Gastrocnemius medialis (tissue), 4 donors: ENCODE measurements at regions not wholly inside any gene's neighbourhood (a gene's known extent, or its start where the extent isn't known, plus 50 kb on each side); places are given as distances from the start of the nearest gene placed in this dataset.

Experiments
- ATAC-seq, 2 donors: fragments of 150-250 bp; one replicate each; pipeline ENCODE4 v1.9.1; 2016
- DNase-seq, 2 donors: peaks; one replicate each; pipeline ENCODE4 v3.0.0-alpha.2; 2019
- H3K27ac ChIP-seq, 4 donors: fragments of 200-600 bp; sonication (generic); 1 replicate in 1 of 4; 2 replicates in 3 of 4; pipeline ENCODE4 v1.5.1; 2016 to 2018; ENCODE audit warnings: mild to moderate bottlenecking in 2 of 4, moderate library complexity in 1 of 4
- H3K27me3 ChIP-seq, 3 donors: fragments of 200-600 bp; sonication (generic) in 2 of 3; 1 replicate in 1 of 3; 2 replicates in 2 of 3; pipeline versions ENCODE4 v1.5.1 to v1.6.0; 2016 to 2019; ENCODE audit warnings: mild to moderate bottlenecking in 1 of 3, moderate library complexity in 1 of 3
- H3K36me3 ChIP-seq, 2 donors: fragments of 200-600 bp; sonication (generic) in 1 of 2; one replicate each; pipeline ENCODE4 v1.5.1; 2017 to 2018
- H3K4me1 ChIP-seq, 2 donors: fragments of 200-600 bp; sonication (generic) in 1 of 2; one replicate each; pipeline ENCODE4 v1.5.1; 2016 to 2017; ENCODE audit warnings: mild to moderate bottlenecking in 2 of 2
- H3K4me3 ChIP-seq, 4 donors: fragments of 200-600 bp; sonication (generic) in 3 of 4; 1 replicate in 1 of 4; 2 replicates in 3 of 4; pipeline ENCODE4 v1.5.1; 2016 to 2019; ENCODE audit warnings: mild to moderate bottlenecking in 2 of 4
- H3K9me3 ChIP-seq, 3 donors: fragments of 200-600 bp; sonication (generic) in 2 of 3; 1 replicate in 1 of 3; 2 replicates in 2 of 3; pipeline ENCODE4 v1.5.1; 2016 to 2019
- POLR2A ChIP-seq, 2 donors: fragments of 450-650 bp; IDR thresholded peaks; one replicate each; pipeline ENCODE4 v1.6.1; 2017; ENCODE audit warnings: antibody characterized with exemption in 2 of 2, mild to moderate bottlenecking in 2 of 2, moderate library complexity in 2 of 2
- in situ Hi-C, 4 donors: fragments of 200-750 bp; cut with MboI; loops; one replicate each; pipeline versions ENCODE4 v1.15.0 to v1.8.0; 2017; ENCODE audit warnings: low sequenced_read_pairs in 4 of 4
- intact Hi-C: fragments of 100-400 bp; cut with DNase I; formaldehyde crosslinking; loops from one replicate; pipeline ENCODE4 v1.15.1; 2023; ENCODE audit warnings: low total_unique reads
- TF ChIP-seq, protein P1 (sequence below), 5 experiments: fragments of 450-650 bp in 3 of 5; fragments of 200-600 bp in 2 of 5; sonication (generic) in 2 of 5; IDR thresholded peaks in 4 of 5; conservative IDR thresholded peaks in 1 of 5; 1 replicate in 4 of 5; 2 replicates in 1 of 5; pipeline ENCODE4 v1.5.1; 2016 to 2019; ENCODE audit warnings: antibody characterized with exemption in 5 of 5, mild to moderate bottlenecking in 3 of 5, moderate library complexity in 3 of 5

DNA sequence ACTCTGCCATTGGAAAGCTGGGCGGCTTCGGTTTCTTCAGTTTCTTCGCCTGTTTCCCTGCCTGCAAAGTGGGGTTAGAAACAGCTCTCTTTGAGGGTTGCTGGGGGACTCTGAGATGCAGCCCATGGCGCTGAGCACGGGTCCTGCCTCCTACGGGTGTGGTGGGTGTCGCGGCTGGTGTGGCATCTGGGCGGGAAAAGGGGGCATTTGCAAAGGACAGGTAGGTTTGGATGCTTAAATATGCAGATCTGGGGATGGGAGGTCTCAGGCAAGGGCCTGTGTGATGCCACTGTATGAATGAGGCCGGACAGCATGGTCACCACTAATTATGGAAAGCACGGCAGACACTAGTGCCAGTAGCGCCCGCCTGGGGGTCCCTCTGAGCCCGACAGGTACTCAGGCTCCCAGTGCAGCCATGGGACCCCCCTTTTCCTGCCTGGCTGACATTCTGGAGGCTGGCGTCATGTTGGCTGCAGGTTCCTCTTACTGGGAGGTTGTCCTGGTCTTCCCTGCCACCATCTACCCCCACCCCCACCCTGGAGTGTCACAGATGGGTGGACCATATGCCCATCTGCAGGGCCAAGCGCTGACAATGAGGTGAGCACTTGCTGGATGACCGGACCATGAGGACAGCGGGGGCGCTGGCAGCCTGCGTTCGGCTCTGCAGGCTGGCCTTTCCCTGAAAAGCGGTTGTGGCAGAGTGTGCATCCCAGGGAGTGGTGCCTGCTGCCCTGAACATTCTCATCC lies 237.7 kb downstream of the SEC14L1 start:
- Histone ChIP-seq H3K4me3 (no peak overlapping the region), H3K27me3 (no peaks in the 10 kb centered on the region), H3K4me1 (peaks cover 63 to 90% of the 10 kb centered on the region in 2 donors), H3K27ac (no peak overlapping the region), H3K36me3 (no peaks in the 10 kb centered on the region), H3K9me3 (no peaks in the 10 kb centered on the region)
- no peak for ATAC-seq
- TF ChIP-seq, protein P1, sequence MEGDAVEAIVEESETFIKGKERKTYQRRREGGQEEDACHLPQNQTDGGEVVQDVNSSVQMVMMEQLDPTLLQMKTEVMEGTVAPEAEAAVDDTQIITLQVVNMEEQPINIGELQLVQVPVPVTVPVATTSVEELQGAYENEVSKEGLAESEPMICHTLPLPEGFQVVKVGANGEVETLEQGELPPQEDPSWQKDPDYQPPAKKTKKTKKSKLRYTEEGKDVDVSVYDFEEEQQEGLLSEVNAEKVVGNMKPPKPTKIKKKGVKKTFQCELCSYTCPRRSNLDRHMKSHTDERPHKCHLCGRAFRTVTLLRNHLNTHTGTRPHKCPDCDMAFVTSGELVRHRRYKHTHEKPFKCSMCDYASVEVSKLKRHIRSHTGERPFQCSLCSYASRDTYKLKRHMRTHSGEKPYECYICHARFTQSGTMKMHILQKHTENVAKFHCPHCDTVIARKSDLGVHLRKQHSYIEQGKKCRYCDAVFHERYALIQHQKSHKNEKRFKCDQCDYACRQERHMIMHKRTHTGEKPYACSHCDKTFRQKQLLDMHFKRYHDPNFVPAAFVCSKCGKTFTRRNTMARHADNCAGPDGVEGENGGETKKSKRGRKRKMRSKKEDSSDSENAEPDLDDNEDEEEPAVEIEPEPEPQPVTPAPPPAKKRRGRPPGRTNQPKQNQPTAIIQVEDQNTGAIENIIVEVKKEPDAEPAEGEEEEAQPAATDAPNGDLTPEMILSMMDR (IDR thresholded peaks at IDR 0.05 in 4 of 5, conservative IDR thresholded peaks at IDR 0.05 in 1 of 5): no peak
- no peak for TF ChIP-seq POLR2A (IDR thresholded peaks at IDR 0.05)
- in situ Hi-C loops (no loop called here), intact Hi-C loops (no loop called here)
- DNase-seq: no peak

DNA sequence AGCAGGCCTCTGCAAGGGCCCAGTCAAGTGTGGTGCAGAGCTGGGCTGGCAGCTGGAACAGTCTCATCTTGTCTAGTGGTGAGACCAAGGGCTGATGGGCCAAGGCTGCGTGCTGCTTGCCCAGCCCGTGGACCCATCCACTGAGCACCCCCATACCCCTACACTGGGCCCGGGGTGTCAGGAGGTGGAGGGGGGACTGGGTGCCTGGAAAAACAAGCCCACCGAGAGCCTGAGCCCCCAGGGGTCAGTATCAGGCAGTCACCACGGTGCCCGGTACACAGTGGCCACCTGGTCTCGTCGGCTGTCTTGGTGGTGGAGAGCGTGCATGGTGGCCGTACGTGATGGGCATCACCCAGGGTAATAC lies 238.3 kb downstream of the SEC14L1 start:
- Histone ChIP-seq H3K9me3 (no peaks in the 10 kb centered on the region), H3K36me3 (no peaks in the 10 kb centered on the region), H3K27me3 (no peaks in the 10 kb centered on the region), H3K4me3 (no peak overlapping the region), H3K27ac (no peak overlapping the region), H3K4me1 (peaks cover 64 to 96% of the 10 kb centered on the region in 2 donors)
- TF ChIP-seq POLR2A (IDR thresholded peaks at IDR 0.05): no peak
- TF ChIP-seq, protein P1 (IDR thresholded peaks at IDR 0.05 in 4 of 5, conservative IDR thresholded peaks at IDR 0.05 in 1 of 5): no peak
- in situ Hi-C loops (no loop called here), intact Hi-C loops (no loop called here)
- no peak for DNase-seq
- no peak for ATAC-seq

DNA sequence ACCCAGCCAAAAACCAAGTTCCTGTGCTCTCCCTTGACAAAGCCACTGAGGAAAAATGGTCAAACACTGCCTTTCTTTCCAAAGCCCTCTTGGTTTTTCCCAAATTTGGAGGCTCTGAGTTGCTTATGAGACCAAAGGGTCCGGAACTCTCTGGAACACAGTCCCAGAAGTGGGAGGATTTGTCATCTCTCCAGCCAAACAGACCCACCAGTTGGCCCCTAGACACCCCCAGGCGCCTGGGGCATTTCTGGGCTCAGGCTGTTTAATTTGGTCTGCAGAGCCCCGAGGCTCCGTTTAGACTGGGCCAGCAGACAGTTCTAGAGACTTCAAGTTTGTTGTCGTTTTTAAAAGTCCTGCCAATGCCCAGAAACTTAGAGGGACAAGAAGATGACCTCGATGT lies 239.1 kb downstream of the SEC14L1 start:
- TF ChIP-seq, protein P1 (IDR thresholded peaks at IDR 0.05 in 4 of 5, conservative IDR thresholded peaks at IDR 0.05 in 1 of 5): no peak
- TF ChIP-seq POLR2A (IDR thresholded peaks at IDR 0.05): no peak
- Histone ChIP-seq H3K27me3 (no peaks in the 10 kb centered on the region), H3K9me3 (no peaks in the 10 kb centered on the region), H3K36me3 (no peaks in the 10 kb centered on the region), H3K4me3 (no peak overlapping the region), H3K4me1 (peaks cover 64 to 96% of the 10 kb centered on the region in 2 donors), H3K27ac (peak overlapping the region; percentile 7 to 57 (median 43))
- intact Hi-C loops: no loop called here
- in situ Hi-C loops: no loop called here
- ATAC-seq (no peak), DNase-seq (no peak)

DNA sequence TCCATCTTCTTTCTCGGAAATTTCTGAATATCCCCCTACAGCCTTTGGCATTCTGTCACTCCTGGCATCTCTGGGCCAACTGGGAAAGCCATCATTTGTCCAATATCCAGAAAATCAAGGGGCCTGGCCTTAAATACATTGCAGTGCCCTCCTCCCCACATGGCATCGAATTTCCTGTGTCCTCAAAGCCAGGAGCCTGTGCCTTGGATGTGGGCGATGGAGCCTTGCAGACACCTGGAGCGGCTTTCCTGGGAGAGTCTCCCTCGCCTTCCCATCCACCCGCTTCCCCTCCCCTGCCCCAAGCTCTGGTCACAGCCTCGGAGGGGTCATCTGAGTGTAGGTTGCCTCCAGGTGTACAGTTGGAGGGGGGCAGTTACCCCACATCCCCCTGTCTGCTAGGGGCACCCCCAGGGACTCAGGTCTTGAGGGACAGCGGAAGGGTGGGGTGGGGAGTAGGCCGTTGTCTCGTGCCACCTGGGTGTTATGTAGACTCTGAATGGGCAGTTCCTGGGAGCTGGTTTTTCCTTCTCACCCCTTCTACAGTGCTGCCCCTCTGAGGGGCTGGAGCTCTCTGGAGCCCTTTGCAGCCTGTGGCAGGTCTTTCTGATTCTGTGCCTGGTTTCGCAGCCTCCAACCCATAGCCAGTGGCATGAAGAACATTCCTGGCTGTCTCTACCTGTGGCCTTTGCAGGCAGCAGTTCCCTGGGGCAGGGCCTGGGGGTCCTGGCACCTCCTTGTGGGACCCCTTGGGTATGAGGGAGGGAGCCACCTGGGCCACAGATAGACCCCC lies 239.8 kb downstream of the SEC14L1 start:
- H3K4me1 ChIP-seq: peaks cover 63 to 96% of the 10 kb centered on the region in 2 donors
- H3K27ac ChIP-seq: peak overlapping the region in 2 of 4 donors; percentile 31 to 33
- in situ Hi-C loops (no loop called here), intact Hi-C loops (no loop called here)
- no peaks in the 10 kb centered on the region for H3K9me3 ChIP-seq
- no peak for ATAC-seq
- no peak for TF ChIP-seq POLR2A (IDR thresholded peaks at IDR 0.05)
- TF ChIP-seq, protein P1 (IDR thresholded peaks at IDR 0.05 in 4 of 5, conservative IDR thresholded peaks at IDR 0.05 in 1 of 5): no peak
- no peak overlapping the region for H3K4me3 ChIP-seq
- no peak for DNase-seq
- H3K27me3 ChIP-seq: no peaks in the 10 kb centered on the region
- H3K36me3 ChIP-seq: no peaks in the 10 kb centered on the region
